ENCODE measurements at regions not wholly inside any gene's neighbourhood (a gene's known extent, or its start where the extent isn't known, plus 50 kb on each side); places are given as distances from the start of the nearest gene placed in this dataset.
"Not testable (repeated sequence)": the region's sequence is repeated elsewhere in the genome, so short reads cannot be mapped to it uniquely, and the experiment has no call there.

DNA sequence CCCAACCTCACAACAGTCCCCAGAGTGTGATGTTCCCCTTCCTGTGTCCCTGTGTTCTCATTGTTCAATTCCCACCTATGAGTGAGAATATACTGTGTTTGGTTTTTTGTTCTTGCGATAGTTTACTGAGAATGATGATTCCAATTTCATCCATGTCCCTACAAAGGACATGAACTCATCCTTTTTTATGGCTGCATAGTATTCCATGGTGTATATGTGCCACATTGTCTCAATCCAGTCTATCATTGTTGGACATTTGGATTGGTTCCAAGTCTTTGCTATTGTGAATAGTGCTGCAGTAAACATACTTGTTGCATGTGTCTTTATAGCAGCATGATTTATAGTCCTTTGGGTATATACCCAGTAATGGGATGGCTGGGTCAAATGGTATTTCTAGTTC, 152.6 kb downstream of the GOLGA6L4 start:
- TF ChIP-seq, protein P1, sequence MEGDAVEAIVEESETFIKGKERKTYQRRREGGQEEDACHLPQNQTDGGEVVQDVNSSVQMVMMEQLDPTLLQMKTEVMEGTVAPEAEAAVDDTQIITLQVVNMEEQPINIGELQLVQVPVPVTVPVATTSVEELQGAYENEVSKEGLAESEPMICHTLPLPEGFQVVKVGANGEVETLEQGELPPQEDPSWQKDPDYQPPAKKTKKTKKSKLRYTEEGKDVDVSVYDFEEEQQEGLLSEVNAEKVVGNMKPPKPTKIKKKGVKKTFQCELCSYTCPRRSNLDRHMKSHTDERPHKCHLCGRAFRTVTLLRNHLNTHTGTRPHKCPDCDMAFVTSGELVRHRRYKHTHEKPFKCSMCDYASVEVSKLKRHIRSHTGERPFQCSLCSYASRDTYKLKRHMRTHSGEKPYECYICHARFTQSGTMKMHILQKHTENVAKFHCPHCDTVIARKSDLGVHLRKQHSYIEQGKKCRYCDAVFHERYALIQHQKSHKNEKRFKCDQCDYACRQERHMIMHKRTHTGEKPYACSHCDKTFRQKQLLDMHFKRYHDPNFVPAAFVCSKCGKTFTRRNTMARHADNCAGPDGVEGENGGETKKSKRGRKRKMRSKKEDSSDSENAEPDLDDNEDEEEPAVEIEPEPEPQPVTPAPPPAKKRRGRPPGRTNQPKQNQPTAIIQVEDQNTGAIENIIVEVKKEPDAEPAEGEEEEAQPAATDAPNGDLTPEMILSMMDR (conservative IDR thresholded peaks at IDR 0.05; ENCODE audit: low read depth, low read length), result not testable (repeated sequence)
- TF ChIP-seq EZH2phosphoT487 (IDR thresholded peaks at IDR 0.05; ENCODE audit: borderline replicate concordance, low read length), result not testable (repeated sequence)
